SK-N-SH treated with all-trans-retinoic acid at 6 μM for 48 hours (cell line): ENCODE measurements at regions not wholly inside any gene's neighbourhood (a gene's known extent, or its start where the extent isn't known, plus 50 kb on each side); places are given as distances from the start of the nearest gene placed in this dataset.

Experiments used
- BACH2 ChIP-seq: fragments of 250-450 bp; sonication (Bioruptor Pico); IDR thresholded peaks from 2 replicates; pipeline ENCODE4 v1.9.0; 2021; ENCODE audit warnings: mild to moderate bottlenecking, borderline replicate concordance
- CSDC2 ChIP-seq: fragments of 250-450 bp; sonication (Bioruptor Pico); IDR thresholded peaks from 2 replicates; pipeline ENCODE4 v1.5.0; 2020; ENCODE audit warnings: mild to moderate bottlenecking, moderate library complexity
- ESRRG ChIP-seq: fragments of 250-450 bp; sonication (Bioruptor Pico); IDR thresholded peaks from 2 replicates; pipeline ENCODE4 v1.6.1; 2021; ENCODE audit warnings: mild to moderate bottlenecking
- PPARA ChIP-seq: fragments of 250-450 bp; sonication (Bioruptor Pico); IDR thresholded peaks from 2 replicates; pipeline ENCODE4 v1.5.0; 2020; ENCODE audit warnings: mild to moderate bottlenecking, borderline replicate concordance
- SNAI2 ChIP-seq: fragments of 250-450 bp; sonication (Bioruptor Pico); IDR thresholded peaks from 2 replicates; pipeline ENCODE4 v1.5.0; 2020; ENCODE audit warnings: mild to moderate bottlenecking, moderate library complexity
- ZNF565 ChIP-seq: fragments of 450-650 bp; formaldehyde crosslinking; conservative IDR thresholded peaks from 2 replicates; pipeline ENCODE4 v1.5.0; 2020; ENCODE audit warnings: low read depth, mild to moderate bottlenecking, moderate library complexity
- ZNF70 ChIP-seq: fragments of 450-650 bp; formaldehyde crosslinking; IDR thresholded peaks from 2 replicates; pipeline ENCODE4 v1.5.0; 2020; ENCODE audit warnings: mild to moderate bottlenecking, moderate library complexity
- ZNF8 ChIP-seq: fragments of 450-650 bp; formaldehyde crosslinking; IDR thresholded peaks from 2 replicates; pipeline ENCODE4 v1.5.0; 2020; ENCODE audit warnings: mild to moderate bottlenecking, moderate library complexity
- TF ChIP-seq, protein P1 (sequence below): fragments of 250-450 bp; sonication (Bioruptor Pico); IDR thresholded peaks from 2 replicates; pipeline ENCODE4 v1.8.0; 2020; ENCODE audit warnings: mild to moderate bottlenecking, moderate library complexity, borderline replicate concordance

GRCh38 chr2:122643725-122644329 lies 888.4 kb downstream of the TSN start:
- TF ChIP-seq PPARA (CRISPR knock-in tag), result no peak
- TF ChIP-seq SNAI2, result peak; percentile 91
- TF ChIP-seq ZNF70, result no peak
- TF ChIP-seq, protein P1, sequence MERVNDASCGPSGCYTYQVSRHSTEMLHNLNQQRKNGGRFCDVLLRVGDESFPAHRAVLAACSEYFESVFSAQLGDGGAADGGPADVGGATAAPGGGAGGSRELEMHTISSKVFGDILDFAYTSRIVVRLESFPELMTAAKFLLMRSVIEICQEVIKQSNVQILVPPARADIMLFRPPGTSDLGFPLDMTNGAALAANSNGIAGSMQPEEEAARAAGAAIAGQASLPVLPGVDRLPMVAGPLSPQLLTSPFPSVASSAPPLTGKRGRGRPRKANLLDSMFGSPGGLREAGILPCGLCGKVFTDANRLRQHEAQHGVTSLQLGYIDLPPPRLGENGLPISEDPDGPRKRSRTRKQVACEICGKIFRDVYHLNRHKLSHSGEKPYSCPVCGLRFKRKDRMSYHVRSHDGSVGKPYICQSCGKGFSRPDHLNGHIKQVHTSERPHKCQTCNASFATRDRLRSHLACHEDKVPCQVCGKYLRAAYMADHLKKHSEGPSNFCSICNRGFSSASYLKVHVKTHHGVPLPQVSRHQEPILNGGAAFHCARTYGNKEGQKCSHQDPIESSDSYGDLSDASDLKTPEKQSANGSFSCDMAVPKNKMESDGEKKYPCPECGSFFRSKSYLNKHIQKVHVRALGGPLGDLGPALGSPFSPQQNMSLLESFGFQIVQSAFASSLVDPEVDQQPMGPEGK, result peak; percentile 60; the same call in 1 of the 2 replicates
- TF ChIP-seq ESRRG (CRISPR knock-in tag), result no peak
- TF ChIP-seq ZNF565, result no peak
- no peak for TF ChIP-seq CSDC2 (CRISPR knock-in tag)
- TF ChIP-seq BACH2, result no peak
- no peak; the same call in 1 of the 2 replicates for TF ChIP-seq ZNF8 (CRISPR knock-in tag)
